ENCODE measurements at regions not wholly inside any gene's neighbourhood (a gene's known extent, or its start where the extent isn't known, plus 50 kb on each side); places are given as distances from the start of the nearest gene placed in this dataset.

DNA sequence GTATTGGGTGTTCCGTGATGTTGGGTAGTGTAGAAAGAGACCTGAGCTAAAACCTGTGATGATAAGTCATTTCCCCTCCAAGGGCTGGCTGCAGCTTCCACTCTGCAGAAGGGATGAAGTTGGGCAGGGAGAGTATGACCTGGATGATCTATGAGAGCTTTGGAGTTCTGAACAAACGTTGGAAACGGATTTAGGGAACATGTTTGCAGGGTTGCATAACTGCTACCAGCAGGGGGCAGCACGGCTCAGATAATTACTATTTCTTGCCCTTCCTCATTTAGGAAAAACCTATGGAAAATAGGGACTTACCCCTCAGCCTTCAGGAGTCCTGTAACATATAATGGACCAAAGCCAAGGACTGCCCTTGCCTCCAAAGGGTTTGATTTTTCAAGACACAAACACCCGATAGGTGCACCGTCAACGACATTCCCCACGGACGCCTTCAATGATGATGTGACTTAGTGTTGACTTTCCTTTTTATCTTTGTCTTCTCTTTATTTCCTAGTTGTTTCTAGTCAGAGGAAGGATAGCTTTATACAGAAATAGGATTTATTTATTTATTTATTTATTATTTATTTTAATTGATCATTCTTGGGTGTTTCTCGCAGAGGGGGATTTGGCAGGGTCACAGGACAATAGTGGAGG is 164.9 kb upstream of the SASH1 start:
- DNase-seq: no peak

DNA sequence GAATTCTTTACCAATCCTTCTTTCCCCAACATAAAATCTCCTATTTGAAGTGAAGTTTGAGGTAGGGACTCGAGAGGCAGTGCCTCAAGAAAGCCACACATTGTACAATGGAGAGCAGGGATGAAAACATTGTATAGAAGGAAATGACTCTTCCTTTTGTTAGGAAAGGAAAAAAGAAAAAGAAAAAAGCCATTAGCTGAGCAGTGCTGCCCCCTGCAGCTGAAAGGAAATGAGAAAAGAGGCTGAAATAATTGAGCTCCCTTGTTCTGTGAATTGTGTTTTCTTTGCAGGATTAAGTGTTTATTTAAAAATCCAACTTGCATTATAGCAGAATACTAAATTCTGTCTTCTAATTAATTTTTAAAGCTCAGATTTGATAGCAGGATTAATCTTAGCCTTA is 162.9 kb upstream of the SASH1 start:
- no peak for DNase-seq

DNA sequence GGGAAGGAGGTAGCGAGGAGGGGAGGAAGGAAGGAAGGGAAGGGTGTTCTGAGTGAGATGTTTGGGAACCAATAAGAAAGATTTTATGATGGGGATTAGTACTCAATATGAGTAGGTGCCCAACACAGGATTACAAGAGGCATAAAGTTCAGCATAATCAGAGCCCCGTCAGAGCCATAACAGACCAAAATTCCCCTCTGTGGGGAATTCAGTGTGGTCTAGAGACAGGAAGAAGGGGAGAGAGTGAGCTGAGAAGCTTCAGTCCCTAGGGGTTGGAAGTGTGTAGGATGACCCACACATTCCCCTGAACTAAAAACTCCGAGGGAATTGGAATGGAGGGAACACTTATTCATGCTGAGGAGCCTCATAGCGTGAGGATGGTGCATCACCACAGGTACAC is 160.3 kb upstream of the SASH1 start:
- no peak for DNase-seq

DNA sequence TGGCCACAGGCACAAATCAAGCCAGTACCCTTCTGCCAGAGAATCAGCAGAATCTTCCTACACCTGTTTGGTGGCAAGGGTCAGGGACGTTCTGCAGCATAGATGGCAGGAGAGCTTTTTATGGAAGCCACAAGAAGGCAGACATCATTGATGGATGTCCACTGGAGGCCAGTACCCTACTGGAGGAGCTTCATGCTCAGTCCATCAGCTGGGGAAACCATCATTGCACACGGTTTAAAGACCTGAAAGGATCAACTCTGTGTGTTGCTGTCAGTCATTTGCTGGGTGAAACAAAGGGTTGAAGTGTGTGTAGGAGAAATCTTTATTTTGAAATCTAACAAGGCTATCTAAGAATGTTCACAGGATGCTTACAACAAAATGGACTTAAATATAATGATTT is 158.9 kb upstream of the SASH1 start:
- DNase-seq: no peak

DNA sequence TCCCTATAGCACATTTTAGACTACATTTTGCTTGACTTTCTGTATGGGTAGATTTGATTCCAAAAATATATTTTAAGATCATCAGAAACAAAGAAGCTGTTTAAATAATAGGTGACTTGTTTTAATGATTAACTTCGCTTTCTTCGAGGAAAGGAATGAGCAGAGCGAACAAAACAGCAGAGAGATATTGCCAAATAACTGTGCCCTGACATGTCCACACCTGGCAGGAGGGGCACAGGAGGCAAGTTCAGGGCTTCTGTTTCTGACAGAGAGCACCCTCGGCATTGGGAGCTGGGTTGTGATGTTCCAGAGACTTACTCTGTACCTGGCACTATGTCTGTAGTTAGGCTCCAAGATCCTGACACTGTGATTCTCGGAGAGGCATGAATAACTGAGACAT is 155.7 kb upstream of the SASH1 start:
- no peak for DNase-seq

DNA sequence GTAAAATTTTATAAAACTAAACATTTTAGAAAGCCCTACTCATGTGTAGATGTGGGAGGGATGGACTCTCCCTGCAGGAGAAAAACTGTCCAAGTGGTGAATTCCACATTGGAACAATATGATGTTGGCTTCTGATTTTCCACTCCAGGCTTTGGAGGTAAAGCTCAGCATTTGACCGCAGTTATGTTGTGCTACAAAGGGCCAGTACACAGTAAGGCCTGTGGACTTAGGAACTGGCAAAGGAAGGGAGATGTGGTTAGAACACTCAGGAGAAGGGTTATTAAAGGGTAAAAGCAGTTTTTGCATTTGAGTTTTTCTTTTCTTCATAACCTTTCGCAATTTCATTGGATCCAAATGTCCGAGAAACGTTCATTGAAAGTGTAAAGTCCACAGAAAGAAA is 150.3 kb upstream of the SASH1 start:
- no peak for DNase-seq

DNA sequence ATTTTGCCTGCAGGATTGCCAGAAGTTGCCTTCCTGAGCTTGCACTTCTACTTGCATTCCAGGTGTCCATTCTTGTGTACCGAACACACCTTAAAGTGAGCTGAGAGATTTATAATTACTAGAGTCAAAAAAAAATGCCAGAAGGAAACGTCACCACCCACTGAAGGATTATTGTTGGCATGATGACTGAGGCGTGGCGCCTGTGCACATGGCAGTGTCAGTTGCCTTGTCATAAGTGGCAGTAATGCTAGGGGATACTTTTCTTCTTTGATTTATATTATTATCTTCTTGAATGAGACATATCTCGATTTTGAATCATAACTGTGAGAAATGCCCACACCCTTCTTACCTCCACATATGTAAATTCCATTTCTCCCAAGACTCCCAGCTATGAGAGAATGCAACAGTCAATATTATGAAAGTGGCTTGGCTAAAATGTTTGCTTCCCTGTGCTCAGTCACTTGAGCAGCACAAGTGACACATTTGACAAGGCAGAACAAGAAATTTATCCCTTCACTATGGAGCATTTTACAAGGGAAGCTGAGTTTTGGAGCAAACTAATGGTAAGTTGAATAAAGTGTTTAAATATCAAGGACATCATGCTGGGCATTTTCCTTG is 149.5 kb upstream of the SASH1 start:
- DNase-seq: no peak

DNA sequence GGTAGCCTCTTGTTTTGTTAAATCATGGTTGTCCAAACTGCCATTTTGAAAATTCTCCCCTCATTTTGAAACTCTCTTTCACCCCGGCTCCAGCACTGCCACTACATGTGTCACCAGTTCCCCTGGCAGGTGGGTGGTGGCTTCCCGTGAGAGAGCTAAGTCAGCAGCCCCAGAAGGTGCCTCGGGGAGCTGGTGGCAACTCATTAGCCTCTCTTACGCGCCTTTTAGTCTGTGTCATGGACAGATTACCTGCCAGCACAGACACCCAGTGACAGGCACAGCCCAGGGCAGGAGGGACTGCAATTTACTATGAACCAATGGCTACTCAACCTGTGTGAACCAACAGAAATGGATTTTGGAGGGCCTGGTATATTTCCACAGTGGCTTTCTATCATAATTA is 147.1 kb upstream of the SASH1 start:
- DNase-seq: no peak

DNA sequence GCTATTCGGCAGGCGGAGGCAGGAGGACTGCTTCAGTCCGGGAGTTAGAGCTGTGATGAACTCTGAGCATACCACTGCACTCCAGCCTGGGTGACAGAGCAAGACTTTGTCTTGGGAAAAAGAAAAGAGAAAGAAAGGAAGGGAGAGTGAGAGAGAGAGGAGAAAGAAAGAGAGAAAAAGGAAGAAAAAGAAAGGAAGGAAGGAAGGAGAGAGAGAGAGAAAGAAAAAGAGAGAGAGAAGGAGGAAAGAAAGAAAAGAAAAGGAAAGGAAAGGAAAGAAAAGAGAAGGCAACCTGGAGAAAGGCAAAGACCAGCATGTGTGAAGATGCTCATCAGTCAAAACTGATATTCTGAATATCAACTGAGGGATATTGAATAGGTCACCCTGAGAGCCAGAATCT is 143.1 kb upstream of the SASH1 start:
- DNase-seq: no peak

DNA sequence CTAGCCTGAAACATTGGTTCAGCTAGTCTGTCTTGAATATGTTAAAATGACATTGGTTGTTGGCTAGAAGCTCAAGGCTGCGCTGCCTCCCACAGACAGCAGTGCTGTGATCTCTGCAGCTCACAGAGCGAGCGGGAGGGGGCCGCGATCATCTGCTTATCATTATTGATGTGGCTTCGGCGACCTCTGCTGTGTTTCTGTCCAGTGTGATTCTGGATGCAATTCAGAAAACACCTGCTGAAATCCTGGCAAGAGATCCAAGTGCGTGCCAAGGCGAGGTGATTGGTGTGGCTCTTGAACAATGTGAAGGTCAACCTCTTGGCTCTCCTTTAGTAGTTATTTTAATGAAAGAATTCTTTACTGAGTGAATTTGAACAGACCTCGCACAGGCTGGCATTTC is 142.3 kb upstream of the SASH1 start:
- no peak for DNase-seq

DNA sequence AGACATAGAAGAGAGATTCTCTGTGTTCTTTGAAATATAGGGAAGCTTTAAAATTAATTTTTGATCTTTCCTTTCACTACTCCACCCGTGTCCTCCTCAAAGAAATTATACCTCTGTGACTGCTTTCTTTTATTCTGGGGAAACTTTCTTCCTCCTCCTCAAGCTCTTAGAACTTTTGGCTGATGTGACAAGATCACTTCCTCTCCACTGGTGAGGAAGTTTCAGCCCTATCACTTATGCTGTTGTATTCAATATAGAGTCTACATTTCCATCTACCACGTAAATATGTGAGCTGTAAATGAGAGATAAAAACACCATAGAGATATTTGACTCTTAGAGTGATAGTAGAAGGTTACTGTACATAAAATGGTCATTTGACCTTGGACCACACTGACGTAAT is 141.9 kb upstream of the SASH1 start:
- DNase-seq: no peak

DNA sequence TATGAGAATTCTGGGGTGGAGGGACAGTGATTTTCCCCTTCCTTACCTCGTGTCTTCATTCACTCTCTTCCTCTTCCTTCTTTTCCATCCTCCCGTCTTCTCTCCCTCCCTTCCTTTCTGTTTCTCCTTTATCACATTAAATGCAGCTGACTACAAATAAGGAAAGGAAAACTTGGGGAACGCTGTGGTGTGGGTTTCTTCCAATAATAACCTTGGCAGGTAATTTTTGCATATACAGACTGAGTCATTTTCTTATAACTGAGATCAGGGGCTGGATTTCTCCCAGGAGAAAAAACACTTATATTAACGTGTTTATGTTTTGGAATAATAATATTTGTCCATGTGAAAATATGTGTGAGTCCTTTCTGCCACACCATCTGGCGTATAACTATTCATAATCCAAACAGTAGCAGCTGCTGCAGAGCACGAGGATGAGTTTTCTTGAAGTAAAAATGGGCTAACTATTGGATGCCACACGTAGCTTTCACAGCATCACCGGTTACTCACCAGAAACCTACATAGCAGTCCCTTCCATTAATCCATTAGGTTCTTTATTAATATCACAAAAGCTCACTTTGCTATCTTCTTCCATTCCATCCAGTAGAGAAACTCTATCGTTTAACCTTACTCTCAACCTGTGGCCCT is 139.2 kb upstream of the SASH1 start:
- DNase-seq: no peak

DNA sequence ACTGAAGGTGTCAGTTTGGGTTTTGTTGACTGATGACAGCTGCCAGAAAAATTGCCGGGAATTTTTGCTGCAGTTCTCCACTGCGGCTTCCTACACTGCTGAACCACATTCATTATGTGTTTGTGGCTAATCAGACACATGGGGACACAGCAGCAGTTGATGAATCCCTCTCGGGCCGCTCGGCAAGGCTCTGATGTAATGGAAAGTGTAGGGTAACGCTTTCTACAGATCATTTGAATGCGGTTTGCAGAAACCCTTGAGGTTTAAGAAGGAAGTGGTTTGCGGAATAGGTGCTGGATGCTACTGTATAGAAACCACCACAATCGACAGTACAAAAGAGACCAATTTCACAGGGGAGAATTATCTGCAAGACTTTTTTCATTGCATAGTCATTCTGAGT is 138.7 kb upstream of the SASH1 start:
- peak; percentile 14 for DNase-seq

DNA sequence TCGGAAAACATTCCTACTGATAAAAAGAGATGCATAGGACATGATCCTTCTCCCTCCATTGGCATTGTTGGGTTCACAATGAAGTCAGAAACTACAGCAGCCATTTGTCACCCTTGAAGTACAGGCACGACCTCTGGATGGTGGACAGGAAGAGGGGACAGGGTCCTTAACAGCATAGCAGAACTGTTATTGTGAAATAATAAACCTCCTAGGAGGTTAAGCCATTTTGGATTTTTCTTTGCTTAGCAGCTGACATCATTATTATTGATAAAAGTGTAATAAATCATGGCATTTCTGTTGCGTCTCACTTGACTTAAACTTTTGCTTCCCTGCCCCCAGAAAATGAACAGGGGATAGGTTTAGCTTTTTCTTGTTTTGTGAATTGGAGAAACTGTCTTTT is 134.3 kb upstream of the SASH1 start:
- DNase-seq: no peak

DNA sequence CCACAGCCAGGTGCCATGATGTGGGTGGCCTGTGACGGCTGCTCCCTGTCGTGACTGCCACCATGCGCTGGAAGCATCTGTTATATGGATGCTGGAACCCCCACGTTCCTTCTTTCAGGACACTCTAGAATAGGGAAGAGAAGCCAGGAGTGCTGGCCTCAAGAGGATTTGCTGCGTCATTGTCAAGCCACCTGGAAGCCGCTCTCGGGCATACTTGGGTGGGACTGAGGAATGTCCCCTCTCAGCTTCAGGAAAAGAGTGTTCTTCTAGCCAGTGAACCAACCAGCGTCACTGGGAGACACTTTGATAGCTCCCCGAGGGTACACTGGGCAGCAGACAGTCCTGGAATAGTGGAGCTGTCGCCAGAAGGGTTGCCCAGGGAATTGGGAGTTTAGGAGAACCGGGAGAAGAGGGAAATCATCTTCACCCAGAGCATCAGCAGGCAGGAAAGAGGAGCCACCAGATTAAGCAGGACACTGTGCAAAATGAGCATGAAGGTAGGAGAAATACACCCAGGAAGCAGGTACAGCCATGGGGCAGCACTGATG is 130.8 kb upstream of the SASH1 start:
- DNase-seq: no peak

DNA sequence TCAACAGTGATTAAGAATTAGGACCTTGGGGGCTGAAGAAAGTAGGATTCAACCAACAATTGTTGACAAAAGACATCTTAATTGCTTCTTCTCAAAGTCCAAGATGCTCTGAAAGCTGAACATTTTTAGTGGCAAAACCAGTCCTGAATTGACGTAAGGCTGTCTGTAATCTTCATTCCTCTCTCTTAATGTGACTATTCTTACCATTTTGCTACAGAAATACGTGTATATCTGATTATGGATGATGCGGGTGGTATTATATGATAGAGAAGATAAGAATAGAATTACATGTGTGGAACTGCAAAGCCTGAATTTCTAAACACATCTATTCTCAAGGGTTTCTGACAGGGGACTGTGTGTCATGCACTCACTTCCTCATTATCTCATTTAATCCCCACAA is 130.3 kb upstream of the SASH1 start:
- DNase-seq: no peak

DNA sequence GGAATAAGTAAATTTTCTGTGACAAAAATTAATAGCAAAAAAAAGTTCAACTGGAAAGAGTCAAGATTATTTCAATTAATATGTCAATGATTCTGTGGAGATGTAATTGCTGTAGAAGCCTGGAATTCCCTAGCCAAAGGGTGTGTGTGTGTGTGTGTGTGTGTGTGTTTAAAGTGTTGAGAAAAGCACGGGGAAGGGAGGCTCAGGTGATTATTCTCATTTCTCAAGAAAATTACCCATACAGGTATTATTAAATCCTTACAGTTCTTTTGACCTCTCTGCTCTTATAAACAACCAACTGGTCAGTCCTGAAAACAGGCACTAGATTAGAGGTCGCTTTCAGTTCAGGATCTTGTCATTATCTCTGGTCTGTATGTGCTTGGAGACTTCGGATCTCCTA is 129.3 kb upstream of the SASH1 start:
- DNase-seq: no peak

DNA sequence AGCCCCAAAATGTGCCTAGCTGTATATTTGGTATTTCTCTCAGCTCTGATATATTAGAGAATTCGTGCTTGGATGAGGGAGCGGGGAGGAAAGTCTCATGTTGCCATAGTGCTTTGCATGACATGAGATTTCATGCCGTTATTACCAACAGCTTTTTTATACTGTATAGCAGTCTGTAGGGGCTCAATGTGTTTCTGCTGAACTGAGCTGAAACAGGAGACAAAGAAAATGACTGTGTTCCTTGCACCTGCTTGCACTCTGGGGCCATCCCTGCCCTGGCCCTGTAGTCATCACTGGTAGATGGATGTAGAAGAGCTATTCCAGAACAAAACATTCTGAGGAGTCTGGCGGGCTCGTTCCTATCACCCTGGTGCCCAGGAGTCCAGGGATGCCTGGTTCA is 128.0 kb upstream of the SASH1 start:
- no peak for DNase-seq

DNA sequence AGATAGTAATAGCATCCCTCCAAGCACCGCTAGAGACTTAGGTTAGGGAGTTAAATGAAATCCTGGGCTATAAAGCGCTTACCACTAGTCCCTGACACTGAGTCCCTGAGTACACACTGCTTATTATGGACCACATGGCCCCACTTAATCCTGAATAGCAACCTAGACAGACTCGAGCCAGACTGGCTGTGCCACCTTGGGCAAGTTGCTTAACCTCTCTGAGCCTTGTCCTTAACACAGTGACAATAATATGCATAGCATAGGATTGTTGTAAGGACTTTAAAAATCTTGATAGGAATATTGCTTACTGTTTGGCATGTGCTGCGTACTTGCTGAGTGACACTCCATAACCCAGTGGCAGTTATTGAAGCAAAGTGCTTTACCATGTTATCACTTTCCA is 125.6 kb upstream of the SASH1 start:
- no peak for DNase-seq

DNA sequence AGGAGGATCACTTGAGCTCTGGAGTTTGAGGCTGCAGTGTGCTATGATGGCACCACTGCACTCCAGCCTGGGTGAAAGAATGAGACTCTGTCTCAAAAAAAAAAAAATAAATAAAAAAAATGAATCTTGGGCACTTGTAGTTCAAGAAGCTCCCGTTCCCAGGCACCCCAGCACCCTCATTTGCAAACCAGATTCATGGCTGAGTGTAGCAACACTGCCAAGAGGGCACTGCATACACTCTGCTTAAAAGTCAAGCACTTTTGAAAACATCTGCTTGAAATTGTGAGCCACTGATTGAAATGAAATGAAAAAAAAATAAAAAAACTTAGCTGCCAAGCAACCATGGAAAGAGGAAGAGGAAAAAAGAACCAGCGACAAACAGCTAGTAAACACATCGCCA is 124.7 kb upstream of the SASH1 start:
- DNase-seq: no peak

DNA sequence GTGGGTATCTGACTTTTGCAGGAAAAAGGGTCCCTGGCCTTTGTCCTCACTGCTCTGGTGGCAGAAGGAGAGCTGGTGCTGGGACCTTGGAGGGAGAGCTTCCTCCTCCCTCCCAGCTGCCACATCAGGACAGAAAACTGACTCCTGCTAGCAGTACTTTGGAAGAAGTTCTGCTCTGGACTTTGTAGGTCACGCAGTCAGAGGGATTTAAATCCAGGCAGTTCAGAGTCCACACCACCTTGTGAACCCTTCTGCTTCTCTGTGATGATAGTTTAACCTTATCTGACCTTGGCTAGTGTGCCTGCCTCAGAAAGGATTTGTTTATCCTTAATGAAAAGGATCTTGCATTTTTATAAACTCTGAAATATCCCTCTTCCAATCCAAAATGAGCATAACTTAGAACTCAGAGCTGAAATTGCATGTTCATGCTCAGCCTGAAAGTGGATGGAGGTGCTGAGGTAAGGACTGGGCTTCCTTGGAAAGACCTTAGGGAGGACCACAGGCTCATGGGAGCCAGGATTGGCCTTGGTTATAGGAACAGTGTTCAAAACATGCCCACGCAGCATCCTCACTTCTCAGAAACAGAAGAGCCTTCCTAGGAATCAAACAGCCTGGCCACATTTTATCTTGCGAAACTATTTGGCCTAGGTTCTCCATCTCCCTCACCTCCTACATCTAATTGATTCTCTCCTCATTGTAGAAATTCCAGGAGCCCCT is 123.9 kb upstream of the SASH1 start:
- DNase-seq: no peak

DNA sequence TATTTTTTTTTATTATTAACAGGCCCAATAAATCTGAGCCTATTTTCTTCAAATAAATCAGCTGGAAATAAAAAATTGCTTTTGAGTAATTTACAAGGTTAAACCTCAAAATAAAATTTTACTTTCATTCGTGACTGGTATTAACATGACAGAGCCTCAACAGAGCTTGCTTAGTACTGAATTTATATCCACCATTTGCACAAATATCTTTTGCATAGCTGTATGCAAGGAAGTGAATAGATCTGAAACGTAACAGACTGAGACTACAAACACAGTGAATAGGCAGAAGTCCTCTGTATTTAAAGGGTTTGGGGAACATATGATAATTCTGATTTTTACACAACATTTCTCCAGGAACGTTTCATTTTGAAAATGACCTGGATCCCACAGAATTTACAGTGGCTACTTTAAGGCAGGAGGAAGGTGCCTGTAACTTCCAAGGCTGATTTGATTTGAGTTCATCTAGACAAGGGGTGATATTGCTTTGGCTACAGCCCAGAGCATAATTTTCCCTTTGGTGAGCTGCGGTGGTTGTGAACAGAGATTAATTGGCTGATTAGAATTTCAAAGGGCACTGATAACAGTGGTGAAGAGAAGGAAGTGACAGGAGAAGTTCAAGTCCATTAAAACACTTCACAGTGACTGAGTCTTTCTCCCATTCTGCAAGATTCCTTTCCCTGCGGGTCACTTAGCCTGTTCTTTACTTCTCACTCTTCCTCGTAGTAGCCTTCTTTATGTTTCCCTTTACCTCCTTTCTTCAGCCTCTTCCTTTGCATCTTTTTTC is 121.2 kb upstream of the SASH1 start:
- no peak for DNase-seq

DNA sequence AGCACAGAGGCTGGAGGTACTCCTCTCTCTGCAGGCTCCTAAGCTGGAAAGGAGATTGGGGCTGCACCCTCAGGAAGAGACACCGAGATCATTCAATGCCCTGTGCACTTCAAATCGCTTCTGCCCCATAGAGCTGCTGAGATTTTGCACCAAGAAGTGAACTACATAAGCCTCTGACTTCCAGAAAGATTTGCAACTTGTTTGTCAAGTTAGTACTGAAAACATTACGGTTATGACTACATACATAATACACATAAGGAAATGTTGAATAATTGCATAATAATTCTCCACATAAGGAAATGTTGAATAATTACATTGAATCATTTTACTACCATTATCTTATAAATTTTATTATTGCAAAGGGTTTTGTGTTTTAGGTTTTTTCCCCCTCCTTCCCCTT is 120.3 kb upstream of the SASH1 start:
- no peak for DNase-seq
